Adrenal gland (tissue), 9 donors: ENCODE measurements at regions not wholly inside any gene's neighbourhood (a gene's known extent, or its start where the extent isn't known, plus 50 kb on each side); places are given as distances from the start of the nearest gene placed in this dataset.

Experiments used
- DNase-seq, 7 donors: peaks; one replicate each; pipeline ENCODE4 v3.0.0-alpha.2; 2019 to 2020
- H3K27ac ChIP-seq, 5 donors: fragments of 200-600 bp; sonication (generic) in 4 of 5; 1 replicate in 3 of 5; 2 replicates in 2 of 5; pipeline versions ENCODE4 v1.5.1 to v1.8.0; 2016 to 2020; ENCODE audit warnings: mild to moderate bottlenecking in 1 of 5
- H3K27me3 ChIP-seq: fragments of 200-600 bp; 2 replicates; pipeline ENCODE4 v1.8.0; 2021
- H3K36me3 ChIP-seq, 2 donors: fragments of 200-600 bp; replicated peaks in 1 of 2; 1 replicate in 1 of 2; 2 replicates in 1 of 2; pipeline versions ENCODE4 v1.5.1 to v1.8.0; 2018 to 2022
- H3K4me1 ChIP-seq, 2 donors: fragments of 200-600 bp; replicated peaks in 1 of 2; 1 replicate in 1 of 2; 2 replicates in 1 of 2; pipeline versions ENCODE4 v1.5.1 to v1.8.0; 2018 to 2021
- H3K4me3 ChIP-seq, 4 donors: fragments of 200-600 bp; sonication (generic) in 3 of 4; one replicate each; pipeline ENCODE4 v1.5.1; 2016 to 2018
- H3K9me3 ChIP-seq, 3 donors: fragments of 200-600 bp; sonication (generic) in 1 of 3; replicated peaks in 1 of 3; 1 replicate in 2 of 3; 2 replicates in 1 of 3; pipeline versions ENCODE4 v1.5.1 to v1.8.0; 2016 to 2021
- CTCF ChIP-seq, 6 experiments: fragments of 450-650 bp in 4 of 6; fragments of 200-600 bp in 2 of 6; sonication (generic) in 1 of 6; IDR thresholded peaks; 1 replicate in 5 of 6; 2 replicates in 1 of 6; pipeline versions ENCODE4 v1.5.1 to v1.8.0; 2016 to 2021; ENCODE audit warnings: antibody characterized with exemption in 6 of 6, mild to moderate bottlenecking in 2 of 6, moderate library complexity in 1 of 6
- POLR2A ChIP-seq, 2 donors: fragments of 450-650 bp; IDR thresholded peaks; one replicate each; pipeline ENCODE4 v1.6.1; 2017; ENCODE audit warnings: antibody characterized with exemption in 2 of 2, mild to moderate bottlenecking in 2 of 2, moderate library complexity in 1 of 2
- WGBS, 4 donors: extraction: QIAGEN DNeasy Blood & Tissue Kit in 2 of 4; methylation state at CpG; one replicate each; pipeline versions ENCODE4 v1.1.5 to v1.1.7; 2013 to 2017; 5-methylcytosine and 5-hydroxymethylcytosine counted together
- intact Hi-C, 2 donors: fragments of 100-400 bp; cut with DNase I; formaldehyde crosslinking; loops; one replicate each; pipeline versions ENCODE4 v1.14.1 to v1.15.0; 2022 to 2023
- donor health status: healthy with polysubstance abuse.
- donor health status: Bipolar disorder and iron deficiency.
- donor health status: DM: yes; HTN: yes; CAD: no.
- donor health status: DM: no; HTN: no; CAD: no.
- donor health status: DM: no; HTN: no; CAD: no.

GRCh38 chr16:63890081-63890480 lies 1231.8 kb downstream of the CDH11 start:
- H3K4me1 ChIP-seq, result no peaks in the 10 kb centered on the region
- no peaks in the 10 kb centered on the region for H3K27me3 ChIP-seq
- intact Hi-C loops, result no loop called here
- 6 to 15% (median 9%) methylated on average over 1 of the region's 1 CpG for WGBS, 4 donors
- H3K9me3 ChIP-seq, result no peaks in the 10 kb centered on the region
- DNase-seq, result peak in 6 of 7 donors; percentile 25 to 55 (median 32)
- H3K4me3 ChIP-seq, result no peak overlapping the region
- no peaks in the 10 kb centered on the region for H3K36me3 ChIP-seq
- TF ChIP-seq POLR2A (IDR thresholded peaks at IDR 0.05), result no peak
- no peak for TF ChIP-seq CTCF (IDR thresholded peaks at IDR 0.05)
- no peak overlapping the region for H3K27ac ChIP-seq

DNA sequence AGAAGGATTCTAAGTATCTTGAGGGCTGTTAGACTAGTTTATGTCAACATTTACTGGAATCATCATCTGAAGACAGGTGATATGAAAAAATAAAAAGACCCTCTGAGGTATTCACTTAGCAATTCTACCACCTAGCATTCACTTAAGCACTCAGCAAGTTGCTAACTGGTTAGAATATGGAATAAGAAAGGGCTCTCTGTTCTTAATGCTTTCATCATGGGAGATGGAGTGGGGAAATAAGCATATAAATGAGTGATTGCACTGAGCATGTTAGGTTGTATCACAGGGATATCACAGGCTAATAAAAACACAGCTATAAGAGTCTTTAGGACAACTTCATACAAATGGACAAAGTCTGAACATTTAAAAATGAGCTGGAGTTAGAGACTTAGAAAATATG lies 1238.8 kb downstream of the CDH11 start:
- H3K36me3 ChIP-seq, result no peaks in the 10 kb centered on the region
- no peak overlapping the region for H3K27ac ChIP-seq
- no peak for DNase-seq
- H3K9me3 ChIP-seq, result no peaks in the 10 kb centered on the region
- no peaks in the 10 kb centered on the region for H3K4me1 ChIP-seq
- H3K4me3 ChIP-seq, result no peak overlapping the region
- intact Hi-C loops, result no loop called here
- H3K27me3 ChIP-seq, result no peaks in the 10 kb centered on the region
- TF ChIP-seq CTCF (IDR thresholded peaks at IDR 0.05) (no peak), POLR2A (IDR thresholded peaks at IDR 0.05) (no peak)

- intact Hi-C loops, result no loop called here
- H3K9me3 ChIP-seq, result no peaks in the 10 kb centered on the region
- TF ChIP-seq CTCF (IDR thresholded peaks at IDR 0.05) (no peak), POLR2A (IDR thresholded peaks at IDR 0.05) (no peak)
Measured at GRCh38 chr16:63882576-63882975, 1239.3 kb downstream of the CDH11 start.

DNA sequence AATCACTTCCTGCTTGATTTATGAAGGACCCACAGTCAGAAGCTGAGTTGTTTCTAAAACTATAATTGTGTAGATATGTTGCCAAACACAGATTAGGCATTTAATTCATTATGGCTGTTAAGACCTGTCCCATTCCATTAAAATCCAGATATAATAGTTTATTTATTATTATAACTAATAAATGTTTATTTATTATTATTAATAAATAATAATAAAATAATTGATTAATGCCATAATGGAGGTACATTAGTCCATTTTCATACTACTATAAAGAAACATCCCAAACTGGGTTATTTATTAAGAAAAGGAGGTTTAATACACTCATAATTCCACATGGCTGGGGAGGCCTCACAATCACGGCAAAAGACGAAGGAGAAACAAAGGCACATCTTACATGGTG lies 1240.9 kb downstream of the CDH11 start:
- 88 to 99% (median 92%) methylated on average over 2 of the region's 2 CpGs for WGBS, 4 donors
- TF ChIP-seq CTCF (IDR thresholded peaks at IDR 0.05) (no peak), POLR2A (IDR thresholded peaks at IDR 0.05) (no peak)
- Histone ChIP-seq H3K27me3 (no peaks in the 10 kb centered on the region), H3K4me3 (no peak overlapping the region), H3K27ac (no peak overlapping the region), H3K4me1 (no peaks in the 10 kb centered on the region), H3K36me3 (no peaks in the 10 kb centered on the region), H3K9me3 (no peaks in the 10 kb centered on the region)
- intact Hi-C loops, result no loop called here
- no peak for DNase-seq

More at GRCh38 chr16:63882576-63882975, 1239.3 kb downstream of the CDH11 start:
- no peak for DNase-seq
- no peaks in the 10 kb centered on the region for H3K36me3 ChIP-seq
- H3K27me3 ChIP-seq, result no peaks in the 10 kb centered on the region
- no peaks in the 10 kb centered on the region for H3K4me1 ChIP-seq
- no peak overlapping the region for H3K4me3 ChIP-seq
- no peak overlapping the region for H3K27ac ChIP-seq
